ENCODE measurements at regions not wholly inside any gene's neighbourhood (a gene's known extent, or its start where the extent isn't known, plus 50 kb on each side); places are given as distances from the start of the nearest gene placed in this dataset.

GRCh38 chrX:69263251-69263820 lies 98.1 kb upstream of the PJA1 start:
- TF ChIP-seq REST (IDR thresholded peaks at IDR 0.05; ENCODE audit: insufficient read depth in 1 of 2, low read depth in 2 of 2, low read length in 2 of 2) (no peak), POLR2AphosphoS5 (IDR thresholded peaks at IDR 0.05; ENCODE audit: low read depth, low read length) (no peak), TAF1 (IDR thresholded peaks at IDR 0.05; ENCODE audit: borderline replicate concordance, insufficient read depth, low read length) (no peak)

Data from PFSK-1 (cell line).